GM10248 (cell line): ENCODE measurements at regions not wholly inside any gene's neighbourhood (a gene's known extent, or its start where the extent isn't known, plus 50 kb on each side); places are given as distances from the start of the nearest gene placed in this dataset.
"Not testable (repeated sequence)": the region's sequence is repeated elsewhere in the genome, so short reads cannot be mapped to it uniquely, and the experiment has no call there.

Experiments used
- CTCF ChIA-PET: fragments of 300-600 bp; sonication (Branson Sonifier 250); formaldehyde crosslinking; extraction: SDS; loops from one replicate; lab custom pipeline; 2021; ENCODE audit warnings: antibody characterized with exemption; lab: Yijun Ruan, JAX
- POLR2A ChIA-PET: fragments of 350-650 bp; sonication (Branson Sonifier 250); formaldehyde crosslinking; extraction: SDS; loops from one replicate; lab custom pipeline; 2020; ENCODE audit warnings: antibody characterized with exemption; lab: Yijun Ruan, JAX
- DNase-seq: peaks from one replicate; pipeline ENCODE4 v3.0.0; 2012; ENCODE audit errors: extremely low spot score
- CTCF ChIP-seq: IDR thresholded peaks from 2 replicates; pipeline ENCODE4 v1.5.1; 2012; ENCODE audit warnings: mild to moderate bottlenecking, low read depth; ENCODE audit errors: extremely low read depth, missing control alignments, control extremely low read depth

- no peak for TF ChIP-seq CTCF
- CTCF ChIA-PET, result interaction anchor here (0.8 kb wide), 1 partner anchor 8 kb away, joined by 3 read pairs; no protein-coding TSS in a partner anchor
- DNase-seq, result no peak
- POLR2A ChIA-PET, result no interaction called here
Observed at GRCh38 chr11:97078443-97078842, 688.6 kb downstream of the JRKL start.

- DNase-seq, result no peak
- no peak for TF ChIP-seq CTCF
- POLR2A ChIA-PET, result no interaction called here
- CTCF ChIA-PET, result interaction anchor here (0.8 to 2.7 kb wide), 2 partner anchors 9 to 19 kb away, joined by 3 to 5 read pairs; no protein-coding TSS in a partner anchor
Observed at GRCh38 chr11:97079244-97079643, 689.4 kb downstream of the JRKL start.

- ChIA-PET CTCF (no interaction called here), POLR2A (no interaction called here)
- no peak for TF ChIP-seq CTCF
- no peak for DNase-seq
Observed at GRCh38 chr11:97087419-97087818, 697.6 kb downstream of the JRKL start.

- POLR2A ChIA-PET, result no interaction called here
- TF ChIP-seq CTCF, result no peak
- no peak for DNase-seq
- CTCF ChIA-PET, result interaction anchor here (1.1 to 2.2 kb wide), 2 partner anchors 12 to 628 kb away, joined by 3 to 9 read pairs; no protein-coding TSS in a partner anchor
Observed at GRCh38 chr11:97092823-97093222, 703.0 kb downstream of the JRKL start.

- POLR2A ChIA-PET, DNase-seq, CTCF ChIA-PET: not testable (repeated sequence)
Observed at GRCh38 chr11:97102180-97102579, 712.4 kb downstream of the JRKL start.

- POLR2A ChIA-PET, result no interaction called here
- CTCF ChIA-PET, result no interaction called here
Observed at GRCh38 chr11:97107604-97108003, 717.8 kb downstream of the JRKL start.

More at GRCh38 chr11:97107604-97108003, 717.8 kb downstream of the JRKL start:
- DNase-seq, result no peak
- TF ChIP-seq CTCF, result no peak
